ENCODE measurements at regions not wholly inside any gene's neighbourhood (a gene's known extent, or its start where the extent isn't known, plus 50 kb on each side); places are given as distances from the start of the nearest gene placed in this dataset.

- no peak for TF ChIP-seq CBX1 (IDR thresholded peaks at IDR 0.05; ENCODE audit: low read depth)
- no peak for TF ChIP-seq ZNF12 (CRISPR knock-in tag; IDR thresholded peaks at IDR 0.05)
- TF ChIP-seq KDM2B (CRISPR knock-in tag; IDR thresholded peaks at IDR 0.05) = no peak
- TF ChIP-seq, protein P1, sequence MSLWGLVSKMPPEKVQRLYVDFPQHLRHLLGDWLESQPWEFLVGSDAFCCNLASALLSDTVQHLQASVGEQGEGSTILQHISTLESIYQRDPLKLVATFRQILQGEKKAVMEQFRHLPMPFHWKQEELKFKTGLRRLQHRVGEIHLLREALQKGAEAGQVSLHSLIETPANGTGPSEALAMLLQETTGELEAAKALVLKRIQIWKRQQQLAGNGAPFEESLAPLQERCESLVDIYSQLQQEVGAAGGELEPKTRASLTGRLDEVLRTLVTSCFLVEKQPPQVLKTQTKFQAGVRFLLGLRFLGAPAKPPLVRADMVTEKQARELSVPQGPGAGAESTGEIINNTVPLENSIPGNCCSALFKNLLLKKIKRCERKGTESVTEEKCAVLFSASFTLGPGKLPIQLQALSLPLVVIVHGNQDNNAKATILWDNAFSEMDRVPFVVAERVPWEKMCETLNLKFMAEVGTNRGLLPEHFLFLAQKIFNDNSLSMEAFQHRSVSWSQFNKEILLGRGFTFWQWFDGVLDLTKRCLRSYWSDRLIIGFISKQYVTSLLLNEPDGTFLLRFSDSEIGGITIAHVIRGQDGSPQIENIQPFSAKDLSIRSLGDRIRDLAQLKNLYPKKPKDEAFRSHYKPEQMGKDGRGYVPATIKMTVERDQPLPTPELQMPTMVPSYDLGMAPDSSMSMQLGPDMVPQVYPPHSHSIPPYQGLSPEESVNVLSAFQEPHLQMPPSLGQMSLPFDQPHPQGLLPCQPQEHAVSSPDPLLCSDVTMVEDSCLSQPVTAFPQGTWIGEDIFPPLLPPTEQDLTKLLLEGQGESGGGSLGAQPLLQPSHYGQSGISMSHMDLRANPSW (CRISPR knock-in tag; IDR thresholded peaks at IDR 0.05) = no peak
- TF ChIP-seq ZNF143 (CRISPR knock-in tag; IDR thresholded peaks at IDR 0.05) = no peak
- TF ChIP-seq KLF16 (IDR thresholded peaks at IDR 0.05) = no peak
- TF ChIP-seq U2AF1 (optimal IDR thresholded peaks at IDR 0.05; ENCODE audit: low read depth, low read length) = no peak
- TF ChIP-seq SMARCA5 (IDR thresholded peaks at IDR 0.05) = no peak; the same call in 1 of the 2 replicates
- peak; percentile 94 for TF ChIP-seq RAD51 (IDR thresholded peaks at IDR 0.05; ENCODE audit: borderline replicate concordance, low read depth)
- TF ChIP-seq NCOA6 (IDR thresholded peaks at IDR 0.05) = no peak
- no peak for TF ChIP-seq ZFX (CRISPR knock-in tag; IDR thresholded peaks at IDR 0.05)
- TF ChIP-seq CBFA2T2 (conservative IDR thresholded peaks at IDR 0.05) = peak; percentile 42; the same call in 1 of the 2 replicates
- TF ChIP-seq USF1 (CRISPR knock-in tag; IDR thresholded peaks at IDR 0.05) = peak; percentile 96
- no peak for TF ChIP-seq ZNF589 (CRISPR knock-in tag; IDR thresholded peaks at IDR 0.05; ENCODE audit: low read depth)
- TF ChIP-seq CHD2 (IDR thresholded peaks at IDR 0.05; ENCODE audit: low read depth, low read length) = no peak
- TF ChIP-seq, protein P2, sequence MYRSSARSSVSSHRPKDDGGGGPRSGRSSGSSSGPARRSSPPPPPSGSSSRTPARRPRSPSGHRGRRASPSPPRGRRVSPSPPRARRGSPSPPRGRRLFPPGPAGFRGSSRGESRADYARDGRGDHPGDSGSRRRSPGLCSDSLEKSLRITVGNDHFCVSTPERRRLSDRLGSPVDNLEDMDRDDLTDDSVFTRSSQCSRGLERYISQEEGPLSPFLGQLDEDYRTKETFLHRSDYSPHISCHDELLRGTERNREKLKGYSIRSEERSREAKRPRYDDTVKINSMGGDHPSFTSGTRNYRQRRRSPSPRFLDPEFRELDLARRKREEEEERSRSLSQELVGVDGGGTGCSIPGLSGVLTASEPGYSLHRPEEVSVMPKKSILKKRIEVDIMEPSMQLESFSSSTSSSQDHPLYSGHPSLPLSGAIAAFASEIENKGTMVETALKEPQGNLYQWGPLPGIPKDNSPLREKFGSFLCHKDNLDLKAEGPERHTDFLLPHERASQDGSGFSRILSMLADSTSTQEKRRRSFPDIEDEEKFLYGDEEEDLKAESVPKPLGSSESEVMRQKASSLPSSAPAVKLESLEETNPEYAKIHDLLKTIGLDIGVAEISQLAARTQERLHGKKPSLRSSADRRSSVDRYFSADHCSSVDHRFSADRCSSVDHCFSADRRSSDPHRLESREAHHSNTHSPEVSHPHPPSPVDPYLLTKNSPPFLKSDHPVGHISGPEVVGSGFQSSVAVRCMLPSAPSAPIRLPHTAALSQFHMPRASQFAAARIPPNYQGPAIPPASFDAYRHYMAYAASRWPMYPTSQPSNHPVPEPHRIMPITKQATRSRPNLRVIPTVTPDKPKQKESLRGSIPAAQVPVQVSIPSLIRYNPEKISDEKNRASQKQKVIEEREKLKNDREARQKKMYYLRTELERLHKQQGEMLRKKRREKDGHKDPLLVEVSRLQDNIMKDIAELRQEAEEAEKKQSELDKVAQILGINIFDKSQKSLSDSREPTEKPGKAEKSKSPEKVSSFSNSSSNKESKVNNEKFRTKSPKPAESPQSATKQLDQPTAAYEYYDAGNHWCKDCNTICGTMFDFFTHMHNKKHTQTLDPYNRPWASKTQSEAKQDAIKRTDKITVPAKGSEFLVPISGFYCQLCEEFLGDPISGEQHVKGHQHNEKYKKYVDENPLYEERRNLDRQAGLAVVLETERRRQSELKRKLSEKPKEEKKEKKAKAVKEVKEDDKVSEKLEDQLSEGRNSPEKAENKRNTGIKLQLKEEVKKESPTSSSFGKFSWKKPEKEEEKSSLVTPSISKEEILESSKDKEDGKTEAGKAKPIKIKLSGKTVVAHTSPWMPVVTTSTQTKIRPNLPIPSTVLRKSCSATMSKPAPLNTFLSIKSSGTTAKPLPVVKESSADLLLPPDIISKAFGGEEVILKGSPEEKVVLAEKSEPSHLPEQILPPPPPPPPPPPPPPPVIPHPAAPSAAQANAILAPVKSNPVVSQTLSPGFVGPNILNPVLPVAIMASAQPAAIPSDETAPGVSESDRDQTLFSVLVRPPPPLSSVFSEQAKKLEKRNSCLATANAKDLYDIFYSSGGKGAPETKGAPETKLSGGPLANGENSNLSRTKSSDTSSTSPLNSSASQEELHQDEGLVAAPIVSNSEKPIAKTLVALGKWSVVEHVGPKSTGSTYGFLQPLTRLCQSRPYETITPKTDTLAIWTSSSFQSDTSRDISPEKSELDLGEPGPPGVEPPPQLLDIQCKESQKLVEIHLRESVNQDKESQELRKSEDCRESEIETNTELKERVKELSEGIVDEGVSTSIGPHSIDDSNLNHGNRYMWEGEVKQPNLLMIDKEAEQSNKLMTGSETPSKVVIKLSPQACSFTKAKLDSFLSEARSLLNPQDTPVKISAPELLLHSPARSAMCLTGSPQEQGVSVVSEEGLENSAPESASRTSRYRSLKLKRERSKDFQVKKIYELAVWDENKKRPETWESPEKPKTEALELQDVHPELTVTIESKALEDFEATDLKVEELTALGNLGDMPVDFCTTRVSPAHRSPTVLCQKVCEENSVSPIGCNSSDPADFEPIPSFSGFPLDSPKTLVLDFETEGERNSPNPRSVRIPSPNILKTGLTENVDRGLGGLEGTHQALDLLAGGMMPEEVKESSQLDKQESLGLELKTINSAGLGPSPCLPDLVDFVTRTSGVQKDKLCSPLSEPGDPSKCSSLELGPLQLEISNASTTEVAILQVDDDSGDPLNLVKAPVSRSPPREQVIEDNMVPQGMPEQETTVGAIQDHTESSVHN (IDR thresholded peaks at IDR 0.05; ENCODE audit: borderline replicate concordance in 1 of 2, low read depth in 1 of 2) = no peak
- no peak for TF ChIP-seq KLF13 (tag; IDR thresholded peaks at IDR 0.05; ENCODE audit: borderline replicate concordance, low read depth)
- TF ChIP-seq ZC3H8 (IDR thresholded peaks at IDR 0.05) = no peak
Measured at GRCh38 chr18:46416706-46417638, 240.0 kb downstream of the LOXHD1 start (continued).
